ENCODE measurements at regions not wholly inside any gene's neighbourhood (a gene's known extent, or its start where the extent isn't known, plus 50 kb on each side); places are given as distances from the start of the nearest gene placed in this dataset.
A peak's percentile ranks its signal among the peaks of the same experiment; 100 is the strongest.

DNA sequence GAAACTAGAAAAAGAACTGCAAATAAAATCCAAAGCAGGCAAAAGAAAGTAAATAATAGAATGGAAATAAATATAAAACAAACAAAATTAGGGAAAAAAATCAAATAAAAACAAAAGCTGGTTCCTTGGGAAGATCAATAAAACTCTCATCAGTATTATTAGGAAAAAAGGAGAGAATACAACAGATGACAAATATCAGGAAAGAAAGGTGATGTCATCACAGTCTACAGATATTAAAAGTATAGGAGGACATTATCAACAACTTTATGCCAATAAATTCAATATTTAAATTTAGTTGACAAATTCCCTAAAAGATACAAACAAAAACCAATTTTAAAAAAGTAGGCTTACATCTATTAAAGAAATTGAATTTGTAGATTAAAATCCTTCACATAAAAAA is 107.4 kb upstream of the FOXN3 start:
- no peaks in the 10 kb centered on the region for H3K27me3 ChIP-seq
- no peak overlapping the region for H3K4me3 ChIP-seq
- TF ChIP-seq, protein P1, sequence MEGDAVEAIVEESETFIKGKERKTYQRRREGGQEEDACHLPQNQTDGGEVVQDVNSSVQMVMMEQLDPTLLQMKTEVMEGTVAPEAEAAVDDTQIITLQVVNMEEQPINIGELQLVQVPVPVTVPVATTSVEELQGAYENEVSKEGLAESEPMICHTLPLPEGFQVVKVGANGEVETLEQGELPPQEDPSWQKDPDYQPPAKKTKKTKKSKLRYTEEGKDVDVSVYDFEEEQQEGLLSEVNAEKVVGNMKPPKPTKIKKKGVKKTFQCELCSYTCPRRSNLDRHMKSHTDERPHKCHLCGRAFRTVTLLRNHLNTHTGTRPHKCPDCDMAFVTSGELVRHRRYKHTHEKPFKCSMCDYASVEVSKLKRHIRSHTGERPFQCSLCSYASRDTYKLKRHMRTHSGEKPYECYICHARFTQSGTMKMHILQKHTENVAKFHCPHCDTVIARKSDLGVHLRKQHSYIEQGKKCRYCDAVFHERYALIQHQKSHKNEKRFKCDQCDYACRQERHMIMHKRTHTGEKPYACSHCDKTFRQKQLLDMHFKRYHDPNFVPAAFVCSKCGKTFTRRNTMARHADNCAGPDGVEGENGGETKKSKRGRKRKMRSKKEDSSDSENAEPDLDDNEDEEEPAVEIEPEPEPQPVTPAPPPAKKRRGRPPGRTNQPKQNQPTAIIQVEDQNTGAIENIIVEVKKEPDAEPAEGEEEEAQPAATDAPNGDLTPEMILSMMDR (IDR thresholded peaks at IDR 0.05): no peak
- no peak overlapping the region for H3K27ac ChIP-seq
- ATAC-seq: no peak
- no peaks in the 10 kb centered on the region for H3K36me3 ChIP-seq
- H3K9me3 ChIP-seq: peaks cover 0 to 18% of the 10 kb centered on the region in 2 donors
- DNase-seq: no peak
- intact Hi-C loops (cut with DNase I): no loop called here
- no peaks in the 10 kb centered on the region for H3K4me1 ChIP-seq

DNA sequence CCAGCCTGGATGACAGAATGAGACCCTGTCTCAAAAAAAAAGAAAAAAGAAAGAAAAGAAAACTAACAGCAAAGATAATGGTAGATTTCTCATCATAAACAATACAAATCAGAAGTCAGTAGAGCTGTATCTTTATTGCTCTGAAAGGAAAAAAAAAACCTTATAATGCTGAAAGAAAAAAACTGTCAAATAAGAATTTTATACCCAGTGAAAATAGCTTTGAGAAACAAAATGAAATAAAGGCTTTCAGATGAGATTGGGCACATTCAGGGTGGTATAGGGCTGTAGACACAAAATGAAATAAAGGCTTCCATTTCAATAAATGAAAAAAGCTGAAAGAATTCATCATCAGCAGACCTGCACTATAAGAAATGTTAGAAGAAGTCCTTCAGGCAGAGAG is 105.0 kb upstream of the FOXN3 start:
- ATAC-seq: no peak

DNA sequence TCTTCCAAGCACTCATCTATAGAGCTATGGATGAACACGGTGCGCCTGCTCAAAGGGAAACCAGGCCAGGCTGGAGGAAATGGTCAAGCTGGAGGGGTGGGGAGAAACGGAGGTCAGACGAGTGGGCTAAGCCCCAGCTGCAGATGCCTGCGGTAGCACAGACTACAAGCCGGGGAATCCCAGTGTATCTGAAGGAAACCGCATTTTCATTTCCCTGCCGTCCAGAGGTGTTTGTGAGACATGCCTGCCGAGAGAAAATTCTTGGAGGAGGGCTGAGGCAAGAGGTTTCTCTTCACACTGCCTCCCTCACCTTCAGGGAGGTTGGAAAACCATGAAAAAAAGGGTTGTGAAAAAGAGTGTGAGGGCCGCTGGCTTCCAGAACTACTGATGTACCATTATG is 102.0 kb upstream of the FOXN3 start:
- peak in 1 of 4 donors; percentile 25 for DNase-seq
- ATAC-seq: peak; percentile 41
- Histone ChIP-seq H3K27me3 (no peaks in the 10 kb centered on the region), H3K36me3 (no peaks in the 10 kb centered on the region), H3K9me3 (peaks cover 0 to 13% of the 10 kb centered on the region in 2 donors), H3K4me3 (no peak overlapping the region), H3K27ac (no peak overlapping the region), H3K4me1 (no peaks in the 10 kb centered on the region)
- intact Hi-C loops (cut with DNase I): no loop called here
- TF ChIP-seq, protein P1 (IDR thresholded peaks at IDR 0.05): no peak

More for the DNA sequence above, 105.0 kb upstream of the FOXN3 start:
- H3K27me3 ChIP-seq: no peaks in the 10 kb centered on the region
- H3K4me1 ChIP-seq: no peaks in the 10 kb centered on the region
- no peaks in the 10 kb centered on the region for H3K36me3 ChIP-seq
- DNase-seq: no peak
- H3K27ac ChIP-seq: no peak overlapping the region
- H3K9me3 ChIP-seq: peaks cover 0 to 18% of the 10 kb centered on the region in 2 donors
- no peak overlapping the region for H3K4me3 ChIP-seq
- TF ChIP-seq, protein P1 (IDR thresholded peaks at IDR 0.05): no peak
- intact Hi-C loops (cut with DNase I): no loop called here

DNA sequence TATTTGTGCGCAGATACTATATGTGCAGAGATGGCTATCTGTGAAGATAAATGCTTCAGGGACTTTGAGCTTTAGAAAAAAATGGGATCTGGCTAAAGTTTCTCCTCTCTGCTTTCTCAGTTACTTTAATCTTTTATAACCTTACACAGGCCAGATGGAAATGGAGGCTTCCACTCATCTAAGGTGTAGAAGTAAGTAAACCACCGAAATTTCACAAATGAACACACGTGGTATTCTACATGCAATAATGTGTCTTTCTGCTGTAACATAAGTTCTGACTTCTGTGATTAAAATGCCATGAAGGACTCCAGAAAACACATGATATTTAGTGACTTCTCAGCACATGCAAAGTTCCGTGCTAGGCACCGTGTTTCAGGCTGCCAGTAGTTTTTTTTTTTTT is 99.1 kb upstream of the FOXN3 start:
- Histone ChIP-seq H3K27ac (no peak overlapping the region), H3K9me3 (peaks cover 0 to 1% of the 10 kb centered on the region in 2 donors), H3K4me3 (no peak overlapping the region), H3K27me3 (no peaks in the 10 kb centered on the region), H3K4me1 (peaks cover 0 to 4% of the 10 kb centered on the region in 2 donors), H3K36me3 (no peaks in the 10 kb centered on the region)
- intact Hi-C loops (cut with DNase I): no loop called here
- DNase-seq: no peak
- ATAC-seq: no peak
- TF ChIP-seq, protein P1 (IDR thresholded peaks at IDR 0.05): no peak

DNA sequence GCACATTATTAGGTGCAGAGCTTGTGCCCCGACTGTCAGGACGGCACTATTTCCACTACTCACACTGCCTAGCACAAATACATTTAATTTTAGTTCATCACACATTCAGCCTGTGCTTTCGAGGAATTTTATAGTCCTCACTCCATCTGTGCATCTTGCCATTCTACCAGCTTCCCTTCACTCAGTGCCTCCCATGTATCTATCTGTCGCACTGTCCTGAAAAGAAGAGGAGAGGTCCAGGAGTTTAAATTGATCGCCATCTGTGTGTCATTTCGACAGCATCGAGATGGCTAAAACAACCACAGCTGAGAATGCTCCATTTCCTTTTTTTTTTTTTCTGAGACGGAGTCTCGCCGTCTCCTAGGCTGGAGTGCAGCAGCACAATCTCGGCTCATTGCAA is 97.6 kb upstream of the FOXN3 start:
- Histone ChIP-seq H3K4me3 (no peak overlapping the region), H3K27ac (no peak overlapping the region), H3K36me3 (no peaks in the 10 kb centered on the region), H3K27me3 (no peaks in the 10 kb centered on the region), H3K4me1 (peaks cover 0 to 5% of the 10 kb centered on the region in 2 donors), H3K9me3 (no peaks in the 10 kb centered on the region)
- ATAC-seq (no peak), DNase-seq (no peak)
- intact Hi-C loops (cut with DNase I): no loop called here
- TF ChIP-seq, protein P1 (IDR thresholded peaks at IDR 0.05): no peak

Measured in left lung (tissue), 4 donors.